GM06990 (cell line): ENCODE measurements at regions not wholly inside any gene's neighbourhood (a gene's known extent, or its start where the extent isn't known, plus 50 kb on each side); places are given as distances from the start of the nearest gene placed in this dataset.

Experiments
- DNase-seq: peaks from one replicate; pipeline ENCODE4 v3.0.0-alpha.2; 2011; ENCODE audit not compliant: insufficient read length; ENCODE audit errors: extremely low read depth
- H3K27me3 ChIP-seq: replicated peaks from 2 replicates; pipeline ENCODE4 v1.6.0; 2011; ENCODE audit warnings: low read length; ENCODE audit not compliant: control insufficient read depth, insufficient read depth
- H3K36me3 ChIP-seq: 2 replicates; pipeline ENCODE4 v1.5.1; 2011; ENCODE audit warnings: low read length; ENCODE audit not compliant: control insufficient read depth, insufficient read depth
- H3K4me3 ChIP-seq: replicated peaks from 2 replicates; pipeline ENCODE4 v1.5.1; 2011; ENCODE audit warnings: low read depth, mild to moderate bottlenecking, control low read depth, low read length
- TF ChIP-seq, protein P1 (sequence below): IDR thresholded peaks from 2 replicates; pipeline ENCODE4 v1.5.1; 2011; ENCODE audit warnings: low read length, control low read depth, mild to moderate bottlenecking, inconsistent platforms; ENCODE audit not compliant: insufficient read depth, poor library complexity, severe bottlenecking

DNA sequence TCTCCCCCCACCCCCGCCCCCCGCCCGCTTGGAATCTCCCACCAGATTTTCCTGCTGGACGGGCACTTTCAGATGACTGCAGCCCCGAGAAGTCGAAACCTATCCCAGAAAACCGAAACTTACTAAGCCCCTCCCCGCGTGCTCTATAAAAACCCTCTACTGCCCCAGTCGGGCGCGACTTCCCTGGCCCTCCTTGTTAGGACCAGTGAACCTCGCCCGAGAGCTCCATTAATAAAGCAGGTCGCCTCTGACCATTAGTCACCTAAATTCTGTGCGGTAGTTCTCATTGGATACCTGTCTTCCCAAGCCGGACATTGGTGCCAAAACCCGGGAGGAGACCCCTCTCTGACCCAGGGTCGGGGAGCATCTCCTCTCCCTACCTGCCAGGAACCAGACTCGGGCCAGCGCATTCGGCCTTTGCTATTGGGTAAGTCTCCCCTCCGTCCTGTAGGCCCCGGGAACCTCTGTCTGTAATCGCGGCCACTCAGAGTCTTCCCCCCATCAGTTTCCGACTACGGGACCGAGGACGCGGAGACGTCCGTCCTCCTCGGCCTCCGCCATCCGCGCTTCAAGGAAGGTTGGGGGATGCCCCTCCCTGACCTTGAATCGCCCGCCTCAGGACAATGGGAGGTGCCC lies 958.0 kb downstream of the RPA4 start:
- H3K4me3 ChIP-seq, result no peak overlapping the region
- DNase-seq, result no peak
- TF ChIP-seq, protein P1, sequence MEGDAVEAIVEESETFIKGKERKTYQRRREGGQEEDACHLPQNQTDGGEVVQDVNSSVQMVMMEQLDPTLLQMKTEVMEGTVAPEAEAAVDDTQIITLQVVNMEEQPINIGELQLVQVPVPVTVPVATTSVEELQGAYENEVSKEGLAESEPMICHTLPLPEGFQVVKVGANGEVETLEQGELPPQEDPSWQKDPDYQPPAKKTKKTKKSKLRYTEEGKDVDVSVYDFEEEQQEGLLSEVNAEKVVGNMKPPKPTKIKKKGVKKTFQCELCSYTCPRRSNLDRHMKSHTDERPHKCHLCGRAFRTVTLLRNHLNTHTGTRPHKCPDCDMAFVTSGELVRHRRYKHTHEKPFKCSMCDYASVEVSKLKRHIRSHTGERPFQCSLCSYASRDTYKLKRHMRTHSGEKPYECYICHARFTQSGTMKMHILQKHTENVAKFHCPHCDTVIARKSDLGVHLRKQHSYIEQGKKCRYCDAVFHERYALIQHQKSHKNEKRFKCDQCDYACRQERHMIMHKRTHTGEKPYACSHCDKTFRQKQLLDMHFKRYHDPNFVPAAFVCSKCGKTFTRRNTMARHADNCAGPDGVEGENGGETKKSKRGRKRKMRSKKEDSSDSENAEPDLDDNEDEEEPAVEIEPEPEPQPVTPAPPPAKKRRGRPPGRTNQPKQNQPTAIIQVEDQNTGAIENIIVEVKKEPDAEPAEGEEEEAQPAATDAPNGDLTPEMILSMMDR, result no peak
- no peaks in the 10 kb centered on the region for H3K27me3 ChIP-seq
- H3K36me3 ChIP-seq, result no peaks in the 10 kb centered on the region

DNA sequence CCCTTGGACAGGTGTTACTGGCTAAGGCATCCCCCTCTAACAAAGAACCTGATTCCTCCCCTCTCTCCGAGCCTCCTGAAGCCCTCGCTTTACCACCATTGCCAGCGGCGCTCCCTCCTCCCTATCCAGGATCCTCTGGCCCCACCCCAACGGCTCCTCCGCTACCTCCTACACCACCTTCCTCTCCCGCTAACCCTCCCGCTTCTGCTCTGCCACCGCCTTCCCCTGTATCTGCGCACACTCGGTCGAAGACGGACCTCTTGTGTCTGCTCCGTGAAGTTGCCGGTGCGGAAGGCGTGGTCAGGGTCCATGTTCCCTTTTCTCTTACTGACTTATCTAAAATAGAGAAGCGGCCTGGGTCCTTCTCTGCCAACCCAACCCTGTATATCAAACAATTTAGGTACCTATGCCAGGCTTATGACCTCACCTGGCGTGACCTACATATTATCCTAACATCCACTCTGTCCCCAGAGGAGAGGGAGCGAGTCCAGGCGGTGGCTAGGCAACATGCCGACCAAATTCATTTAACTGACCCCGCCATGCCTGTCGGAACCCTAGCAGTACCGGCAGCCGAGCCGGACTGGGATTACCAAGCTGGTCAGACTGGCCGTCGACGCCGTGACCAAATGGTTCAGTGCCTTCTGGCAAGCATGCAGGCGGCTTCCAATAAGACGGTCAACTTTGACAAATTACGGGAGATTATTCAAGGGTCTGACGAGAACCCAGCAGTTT lies 958.9 kb downstream of the RPA4 start:
- DNase-seq, result no peak
- Histone ChIP-seq H3K36me3 (no peaks in the 10 kb centered on the region), H3K27me3 (no peaks in the 10 kb centered on the region), H3K4me3 (no peak overlapping the region)
- TF ChIP-seq, protein P1, result no peak

DNA sequence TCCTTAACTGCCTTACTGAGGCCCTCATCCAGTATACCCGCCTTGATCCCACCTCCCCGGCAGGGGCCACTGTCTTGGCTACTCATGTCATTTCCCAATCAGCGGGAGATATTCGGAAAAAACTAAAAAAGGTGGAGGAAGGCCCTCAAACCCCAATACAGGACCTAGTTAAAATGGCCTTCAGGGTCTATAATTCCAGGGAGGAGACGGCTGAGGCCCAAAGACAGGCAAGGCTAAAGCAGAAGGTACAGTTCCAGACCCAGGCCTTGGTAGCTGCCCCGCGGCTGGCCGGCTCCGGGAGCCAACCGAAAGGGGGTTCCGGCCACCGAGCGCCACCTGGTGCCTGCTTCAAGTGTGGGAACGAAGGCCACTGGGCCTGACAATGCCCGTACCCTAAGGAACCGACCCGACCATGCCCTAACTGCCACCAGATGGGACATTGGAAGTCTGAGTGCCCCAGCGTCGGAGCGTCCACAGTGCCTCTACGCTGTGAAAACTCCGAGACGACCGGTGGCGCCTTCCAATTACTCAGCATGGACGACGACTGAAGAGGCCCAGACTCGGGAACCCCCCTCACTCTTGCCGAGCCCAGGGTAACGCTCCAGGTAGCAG lies 959.6 kb downstream of the RPA4 start:
- no peaks in the 10 kb centered on the region for H3K36me3 ChIP-seq
- TF ChIP-seq, protein P1, result no peak
- no peak for DNase-seq
- no peak overlapping the region for H3K4me3 ChIP-seq
- H3K27me3 ChIP-seq, result no peaks in the 10 kb centered on the region

DNA sequence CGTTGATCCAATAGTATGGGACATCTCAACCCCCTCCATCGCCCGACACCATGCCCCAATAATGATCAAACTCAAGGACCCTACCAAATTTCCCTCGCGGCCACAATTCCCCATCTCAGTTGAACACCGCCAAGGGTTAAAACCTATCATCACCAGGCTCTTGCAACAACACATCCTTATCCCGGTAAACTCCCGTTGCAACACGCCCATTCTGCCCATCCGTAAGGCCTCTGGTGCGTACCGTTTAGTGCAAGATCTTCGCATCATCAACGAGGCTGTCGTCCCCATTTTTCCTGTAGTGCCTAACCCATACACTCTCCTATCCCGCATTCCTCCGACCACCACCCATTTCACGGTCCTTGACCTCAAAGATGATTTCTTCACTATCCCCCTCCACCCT lies 960.5 kb downstream of the RPA4 start:
- DNase-seq, result no peak
- TF ChIP-seq, protein P1, result no peak
- H3K4me3 ChIP-seq, result no peak overlapping the region
- no peaks in the 10 kb centered on the region for H3K27me3 ChIP-seq
- H3K36me3 ChIP-seq, result no peaks in the 10 kb centered on the region

DNA sequence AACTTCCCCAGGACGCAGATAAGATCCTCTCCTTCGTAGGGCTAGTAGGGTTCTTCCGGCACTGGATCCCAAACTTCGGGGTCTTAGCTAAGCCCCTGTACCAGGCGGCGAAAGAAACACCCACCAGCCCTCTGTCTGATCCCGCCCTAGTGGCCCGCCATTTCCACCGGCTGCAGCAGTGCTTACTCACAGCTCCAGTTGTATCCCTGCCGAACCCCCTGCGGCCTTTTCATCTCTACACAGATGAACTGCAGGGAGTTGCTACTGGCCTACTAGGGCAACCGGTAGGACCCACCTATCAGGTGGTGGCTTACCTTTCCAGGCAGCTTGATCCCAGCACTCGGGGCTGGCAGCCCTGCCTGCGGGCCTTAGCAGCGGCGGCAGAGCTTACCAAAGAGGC lies 961.2 kb downstream of the RPA4 start:
- DNase-seq, result no peak
- no peaks in the 10 kb centered on the region for H3K27me3 ChIP-seq
- TF ChIP-seq, protein P1, result no peak
- no peaks in the 10 kb centered on the region for H3K36me3 ChIP-seq
- no peak overlapping the region for H3K4me3 ChIP-seq
